HEK293 (cell line): ENCODE measurements at regions not wholly inside any gene's neighbourhood (a gene's known extent, or its start where the extent isn't known, plus 50 kb on each side); places are given as distances from the start of the nearest gene placed in this dataset.

ENCODE experiments used
- CTCF ChIP-seq: fragments of 450-650 bp; formaldehyde crosslinking; IDR thresholded peaks from 2 replicates; pipeline ENCODE4 v1.5.1; 2016; ENCODE audit warnings: missing biosample characterization, missing genetic modification characterization
- YY1 ChIP-seq: fragments of 450-650 bp; formaldehyde crosslinking; IDR thresholded peaks from 2 replicates; pipeline ENCODE4 v1.5.1; 2018; ENCODE audit warnings: missing biosample characterization, missing genetic modification characterization
- ZFP69B ChIP-seq: fragments of 450-650 bp; formaldehyde crosslinking; IDR thresholded peaks from 2 replicates; pipeline ENCODE4 v1.5.1; 2016; ENCODE audit warnings: missing biosample characterization, missing genetic modification characterization

- no peak for TF ChIP-seq ZFP69B (tag by site-specific recombination)
- TF ChIP-seq CTCF (tag by site-specific recombination), result no peak
- no peak for TF ChIP-seq YY1
These were observed 54.1 kb upstream of the IER3 start for GRCh38 chr6:30798494-30798893.
